Astrocyte of the spinal cord (primary cell): ENCODE measurements at regions not wholly inside any gene's neighbourhood (a gene's known extent, or its start where the extent isn't known, plus 50 kb on each side); places are given as distances from the start of the nearest gene placed in this dataset.
A peak's percentile ranks its signal among the peaks of the same experiment; 100 is the strongest.

Experiments
- DNase-seq: peaks from one replicate; pipeline ENCODE4 v3.0.0; 2011; ENCODE audit warnings: low read depth, low spot score
- H3K4me3 ChIP-seq: 2 replicates; pipeline ENCODE4 v1.5.1; 2011; ENCODE audit warnings: low read depth, mild to moderate bottlenecking, low read length, moderate library complexity
- CTCF ChIP-seq: IDR thresholded peaks from 2 replicates; pipeline ENCODE4 v1.5.1; 2012; ENCODE audit warnings: low read depth, mild to moderate bottlenecking, low read length, inconsistent platforms
- in situ Hi-C: cut with HindIII; loops from 2 replicates; pipeline ENCODE4 v1.10.0; 2017; ENCODE audit warnings: low sequenced_read_pairs

- no peak overlapping the region for H3K4me3 ChIP-seq
- DNase-seq, result no peak
- no peak for TF ChIP-seq CTCF
- in situ Hi-C loops, result no loop called here
Measured at GRCh38 chr20:52098186-52098585, 93.4 kb downstream of the ZFP64 start.

- no peak overlapping the region for H3K4me3 ChIP-seq
- no peak for DNase-seq
- TF ChIP-seq CTCF, result no peak
- in situ Hi-C loops, result no loop called here
Measured at GRCh38 chr20:52096117-52096516, 95.5 kb downstream of the ZFP64 start.

- H3K4me3 ChIP-seq, result no peak overlapping the region
- no peak for TF ChIP-seq CTCF
- in situ Hi-C loops, result no loop called here
- DNase-seq, result no peak
Measured at GRCh38 chr20:52094693-52095092, 96.9 kb downstream of the ZFP64 start.

GRCh38 chr20:52093575-52093974 is 98.0 kb downstream of the ZFP64 start:
- no peak overlapping the region for H3K4me3 ChIP-seq
- DNase-seq, result no peak
- in situ Hi-C loops, result no loop called here
- TF ChIP-seq CTCF, result no peak

GRCh38 chr20:52090035-52090434 is 101.5 kb downstream of the ZFP64 start:
- no peak for DNase-seq
- no peak for TF ChIP-seq CTCF
- in situ Hi-C loops, result no loop called here
- H3K4me3 ChIP-seq, result no peak overlapping the region

GRCh38 chr20:52087471-52087870 is 104.1 kb downstream of the ZFP64 start:
- in situ Hi-C loops, result no loop called here
- peak; percentile 32 for DNase-seq
- H3K4me3 ChIP-seq, result no peak overlapping the region
- TF ChIP-seq CTCF, result no peak

GRCh38 chr20:52086878-52087277 is 104.7 kb downstream of the ZFP64 start:
- no peak for TF ChIP-seq CTCF
- no peak overlapping the region for H3K4me3 ChIP-seq
- in situ Hi-C loops, result no loop called here
- no peak for DNase-seq
